ENCODE measurements at regions not wholly inside any gene's neighbourhood (a gene's known extent, or its start where the extent isn't known, plus 50 kb on each side); places are given as distances from the start of the nearest gene placed in this dataset.

- TF ChIP-seq POLR2A (IDR thresholded peaks at IDR 0.05; ENCODE audit: extremely low read depth, insufficient read length) (no peak), MYC (IDR thresholded peaks at IDR 0.05; ENCODE audit: low read depth, low read length) (no peak), CTCF (IDR thresholded peaks at IDR 0.05; ENCODE audit: low read depth, low read length) (no peak), MAX (IDR thresholded peaks at IDR 0.05; ENCODE audit: low read depth, low read length) (no peak)
- DNase-seq (ENCODE audit: low read depth), result no peak
- H3K4me3 ChIP-seq (ENCODE audit: low read depth, low read length), result no peak overlapping the region
Observed at GRCh38 chr1:29746076-29746665, 509.8 kb downstream of the PTPRU start.

- H3K4me3 ChIP-seq (ENCODE audit: low read depth, low read length), result no peak overlapping the region
- DNase-seq (ENCODE audit: low read depth), result no peak
- TF ChIP-seq CTCF (IDR thresholded peaks at IDR 0.05; ENCODE audit: low read depth, low read length), result no peak
- TF ChIP-seq MAX (IDR thresholded peaks at IDR 0.05; ENCODE audit: low read depth, low read length), result no peak
- TF ChIP-seq MYC (IDR thresholded peaks at IDR 0.05; ENCODE audit: low read depth, low read length), result no peak
- TF ChIP-seq POLR2A (IDR thresholded peaks at IDR 0.05; ENCODE audit: extremely low read depth, insufficient read length), result no peak
Observed at GRCh38 chr1:29744684-29745490, 508.6 kb downstream of the PTPRU start.

- no peak for DNase-seq (ENCODE audit: low read depth)
- TF ChIP-seq MYC (IDR thresholded peaks at IDR 0.05; ENCODE audit: low read depth, low read length), result no peak
- no peak for TF ChIP-seq POLR2A (IDR thresholded peaks at IDR 0.05; ENCODE audit: extremely low read depth, insufficient read length)
- no peak for TF ChIP-seq MAX (IDR thresholded peaks at IDR 0.05; ENCODE audit: low read depth, low read length)
- TF ChIP-seq CTCF (IDR thresholded peaks at IDR 0.05; ENCODE audit: low read depth, low read length), result no peak
- no peak overlapping the region for H3K4me3 ChIP-seq (ENCODE audit: low read depth, low read length)
Observed at GRCh38 chr1:29743931-29744330, 507.6 kb downstream of the PTPRU start.

- no peak for DNase-seq (ENCODE audit: low read depth)
- H3K4me3 ChIP-seq (ENCODE audit: low read depth, low read length), result no peak overlapping the region
- no peak for TF ChIP-seq MAX (IDR thresholded peaks at IDR 0.05; ENCODE audit: low read depth, low read length)
- no peak for TF ChIP-seq MYC (IDR thresholded peaks at IDR 0.05; ENCODE audit: low read depth, low read length)
- no peak for TF ChIP-seq POLR2A (IDR thresholded peaks at IDR 0.05; ENCODE audit: extremely low read depth, insufficient read length)
- no peak for TF ChIP-seq CTCF (IDR thresholded peaks at IDR 0.05; ENCODE audit: low read depth, low read length)
Observed at GRCh38 chr1:29743264-29743663, 506.9 kb downstream of the PTPRU start.

GRCh38 chr1:29739176-29739575 is 502.9 kb downstream of the PTPRU start:
- TF ChIP-seq CTCF (IDR thresholded peaks at IDR 0.05; ENCODE audit: low read depth, low read length) (no peak), MAX (IDR thresholded peaks at IDR 0.05; ENCODE audit: low read depth, low read length) (no peak), MYC (IDR thresholded peaks at IDR 0.05; ENCODE audit: low read depth, low read length) (no peak), POLR2A (IDR thresholded peaks at IDR 0.05; ENCODE audit: extremely low read depth, insufficient read length) (no peak)
- no peak overlapping the region for H3K4me3 ChIP-seq (ENCODE audit: low read depth, low read length)
- no peak for DNase-seq (ENCODE audit: low read depth)

Data from NB4 (cell line).